Activated CD8-positive, alpha-beta T cell treated with anti-CD3 and anti-CD28 coated beads for 36 hours (primary cell): ENCODE measurements at regions not wholly inside any gene's neighbourhood (a gene's known extent, or its start where the extent isn't known, plus 50 kb on each side); places are given as distances from the start of the nearest gene placed in this dataset.

ENCODE experiments used
- ATAC-seq: fragments of 200-7000 bp; cut with Tn5 transposase; one replicate; pipeline ENCODE4 v1.10.0; 2021; ENCODE audit warnings: mild to moderate bottlenecking, moderate library complexity
- CTCF ChIA-PET: fragments of 350-600 bp; sonication (Branson Sonifier 250); formaldehyde crosslinking; loops from one replicate; lab custom pipeline; 2021; ENCODE audit warnings: antibody characterized with exemption; lab: Charles Lee
- POLR2A ChIA-PET: fragments of 350-600 bp; sonication (Branson Sonifier 250); formaldehyde crosslinking; loops from one replicate; lab custom pipeline; 2021; ENCODE audit warnings: antibody characterized with exemption; lab: Charles Lee
- DNase-seq: peaks from one replicate; pipeline ENCODE4 v3.0.0-alpha.2; 2020
- H3K27ac Mint-ChIP-seq: one replicate; pipeline ENCODE4 v1.8.0; 2021; ENCODE audit warnings: mild to moderate bottlenecking, mixed read lengths
- H3K27me3 Mint-ChIP-seq: one replicate; pipeline ENCODE4 v1.8.0; 2021; ENCODE audit warnings: mixed read lengths
- H3K36me3 Mint-ChIP-seq: one replicate; pipeline ENCODE4 v1.8.0; 2021; ENCODE audit warnings: low read depth, mixed read lengths
- H3K4me1 Mint-ChIP-seq: one replicate; pipeline ENCODE4 v1.8.0; 2021; ENCODE audit warnings: low read depth, mixed read lengths
- H3K4me3 Mint-ChIP-seq: one replicate; pipeline ENCODE4 v1.8.0; 2021; ENCODE audit warnings: mild to moderate bottlenecking, moderate library complexity, mixed read lengths
- H3K9me3 Mint-ChIP-seq: one replicate; pipeline ENCODE4 v1.8.0; 2021; ENCODE audit warnings: mixed read lengths
- intact Hi-C: fragments of 100-400 bp; cut with micrococcal nuclease; formaldehyde crosslinking; loops from one replicate; pipeline ENCODE4 v1.10.0; 2022
- TF ChIP-seq, protein P1 (sequence below): fragments of 200-600 bp; IDR thresholded peaks from one replicate; pipeline ENCODE4 v1.8.0; 2022; ENCODE audit warnings: antibody characterized with exemption, mild to moderate bottlenecking

DNA sequence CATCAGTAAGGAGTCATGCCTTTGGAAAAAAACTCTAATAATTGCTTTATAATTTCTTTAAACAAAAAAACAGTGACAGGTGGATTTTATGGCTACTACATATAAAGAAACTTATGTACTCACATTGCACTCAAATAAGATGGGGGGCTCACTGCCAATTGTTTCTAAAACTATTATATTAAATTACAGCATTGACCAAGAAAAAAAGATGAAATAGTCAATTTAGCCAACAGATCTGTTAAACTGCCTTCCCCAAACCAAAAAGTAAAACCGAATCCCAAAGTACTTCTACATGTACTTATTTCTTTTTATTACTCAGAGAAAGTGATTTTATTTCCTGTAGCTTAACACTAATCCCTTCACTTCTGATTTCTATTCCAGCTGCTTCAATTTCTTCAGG, 716.8 kb upstream of the SLITRK5 start:
- ChIA-PET CTCF (no interaction called here), POLR2A (no interaction called here)
- ATAC-seq (no peak), DNase-seq (no peak)
- intact Hi-C loops: no loop called here
- Mint-ChIP-seq H3K27me3 (no peaks in the 10 kb centered on the region), H3K9me3 (peaks cover 3% of the 10 kb centered on the region), H3K4me1 (no peaks in the 10 kb centered on the region), H3K4me3 (no peak overlapping the region), H3K36me3 (no peaks in the 10 kb centered on the region), H3K27ac (no peak overlapping the region)
- TF ChIP-seq, protein P1, sequence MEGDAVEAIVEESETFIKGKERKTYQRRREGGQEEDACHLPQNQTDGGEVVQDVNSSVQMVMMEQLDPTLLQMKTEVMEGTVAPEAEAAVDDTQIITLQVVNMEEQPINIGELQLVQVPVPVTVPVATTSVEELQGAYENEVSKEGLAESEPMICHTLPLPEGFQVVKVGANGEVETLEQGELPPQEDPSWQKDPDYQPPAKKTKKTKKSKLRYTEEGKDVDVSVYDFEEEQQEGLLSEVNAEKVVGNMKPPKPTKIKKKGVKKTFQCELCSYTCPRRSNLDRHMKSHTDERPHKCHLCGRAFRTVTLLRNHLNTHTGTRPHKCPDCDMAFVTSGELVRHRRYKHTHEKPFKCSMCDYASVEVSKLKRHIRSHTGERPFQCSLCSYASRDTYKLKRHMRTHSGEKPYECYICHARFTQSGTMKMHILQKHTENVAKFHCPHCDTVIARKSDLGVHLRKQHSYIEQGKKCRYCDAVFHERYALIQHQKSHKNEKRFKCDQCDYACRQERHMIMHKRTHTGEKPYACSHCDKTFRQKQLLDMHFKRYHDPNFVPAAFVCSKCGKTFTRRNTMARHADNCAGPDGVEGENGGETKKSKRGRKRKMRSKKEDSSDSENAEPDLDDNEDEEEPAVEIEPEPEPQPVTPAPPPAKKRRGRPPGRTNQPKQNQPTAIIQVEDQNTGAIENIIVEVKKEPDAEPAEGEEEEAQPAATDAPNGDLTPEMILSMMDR: no peak

DNA sequence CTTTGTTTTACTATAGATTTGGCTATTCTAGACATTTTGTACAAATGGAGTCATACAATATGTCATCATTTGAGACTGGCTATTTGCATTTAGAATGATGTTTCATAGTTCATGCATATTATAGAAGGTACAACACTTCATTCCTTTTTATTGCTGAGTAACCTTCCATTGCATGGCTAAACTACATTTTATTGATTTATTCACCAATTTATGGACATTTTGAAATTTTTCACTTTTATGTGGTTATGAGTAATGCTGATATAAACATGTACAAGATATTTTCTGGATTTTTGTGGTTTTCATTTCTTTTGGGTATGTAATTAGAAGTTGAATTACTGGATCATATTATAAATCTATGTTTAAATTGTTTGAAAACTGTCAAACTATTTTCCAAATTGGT, 710.3 kb upstream of the SLITRK5 start:
- TF ChIP-seq, protein P1: no peak
- no peak overlapping the region for H3K4me3 Mint-ChIP-seq
- H3K9me3 Mint-ChIP-seq: peaks cover 3% of the 10 kb centered on the region
- ATAC-seq (no peak), DNase-seq (no peak)
- H3K27me3 Mint-ChIP-seq: no peaks in the 10 kb centered on the region
- no peaks in the 10 kb centered on the region for H3K36me3 Mint-ChIP-seq
- no peak overlapping the region for H3K27ac Mint-ChIP-seq
- intact Hi-C loops: no loop called here
- ChIA-PET CTCF (no interaction called here), POLR2A (no interaction called here)
- H3K4me1 Mint-ChIP-seq: no peaks in the 10 kb centered on the region

DNA sequence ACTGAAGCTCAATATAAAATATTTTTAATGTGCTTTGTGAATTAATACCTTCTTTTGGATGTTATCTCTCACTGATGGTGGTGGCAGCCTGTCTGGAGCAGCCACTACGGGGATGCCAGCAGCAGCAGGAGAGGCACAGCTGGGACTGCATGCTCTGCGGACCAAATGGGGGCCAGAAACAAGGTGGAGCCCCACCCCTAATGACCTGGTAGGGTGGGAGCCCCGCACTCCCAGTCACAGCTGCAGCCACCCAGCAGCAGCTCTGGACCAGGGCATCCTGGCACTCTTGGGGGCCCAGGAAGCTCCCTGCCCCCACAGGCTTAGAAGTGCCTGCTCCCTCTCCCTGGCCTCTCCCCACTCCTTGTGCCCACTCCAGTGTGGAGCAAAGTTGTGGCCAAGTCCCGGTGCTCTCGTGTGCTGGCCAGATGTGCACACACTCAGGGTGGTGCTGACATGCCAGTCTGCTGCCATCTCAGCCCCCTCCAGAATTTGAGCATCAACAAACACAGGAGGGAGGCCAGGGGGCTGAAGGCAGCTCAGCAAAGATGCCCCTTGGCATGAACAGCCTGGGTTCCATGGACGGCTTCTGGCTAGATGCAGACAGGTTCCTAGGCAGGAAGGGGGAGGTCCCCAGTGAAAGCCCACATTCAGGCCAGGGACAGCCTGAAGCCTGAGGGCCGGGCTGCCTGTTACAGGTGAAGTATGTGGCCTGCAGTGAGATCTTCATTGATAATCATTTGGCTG, 696.7 kb upstream of the SLITRK5 start:
- Mint-ChIP-seq H3K27ac (no peak overlapping the region), H3K27me3 (no peaks in the 10 kb centered on the region), H3K4me3 (no peak overlapping the region), H3K9me3 (peaks cover 3% of the 10 kb centered on the region), H3K36me3 (no peaks in the 10 kb centered on the region), H3K4me1 (no peaks in the 10 kb centered on the region)
- TF ChIP-seq, protein P1: no peak
- intact Hi-C loops: no loop called here
- ChIA-PET CTCF (no interaction called here), POLR2A (no interaction called here)
- ATAC-seq: no peak
- no peak for DNase-seq

DNA sequence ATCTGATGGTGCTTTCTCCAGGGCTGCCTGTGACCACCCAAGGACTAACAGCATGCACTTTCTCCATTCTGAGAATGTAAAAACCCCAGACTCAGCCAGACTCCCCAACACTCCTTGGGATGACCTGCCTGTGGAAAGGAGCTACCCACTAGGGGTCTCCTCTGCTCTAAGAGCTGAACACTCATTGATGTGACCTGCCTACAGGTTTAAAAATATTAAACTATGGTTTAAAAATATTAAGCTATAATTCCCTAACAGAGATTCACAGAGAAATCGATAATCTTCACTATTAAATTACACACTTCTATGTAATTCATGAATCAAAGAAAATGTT, 696.2 kb upstream of the SLITRK5 start:
- no peak for DNase-seq
- CTCF ChIA-PET: no interaction called here
- Mint-ChIP-seq H3K27ac (no peak overlapping the region), H3K9me3 (peaks cover 3% of the 10 kb centered on the region), H3K36me3 (no peaks in the 10 kb centered on the region), H3K27me3 (no peaks in the 10 kb centered on the region), H3K4me3 (no peak overlapping the region), H3K4me1 (no peaks in the 10 kb centered on the region)
- no peak for ATAC-seq
- TF ChIP-seq, protein P1: no peak
- POLR2A ChIA-PET: no interaction called here
- intact Hi-C loops: no loop called here

DNA sequence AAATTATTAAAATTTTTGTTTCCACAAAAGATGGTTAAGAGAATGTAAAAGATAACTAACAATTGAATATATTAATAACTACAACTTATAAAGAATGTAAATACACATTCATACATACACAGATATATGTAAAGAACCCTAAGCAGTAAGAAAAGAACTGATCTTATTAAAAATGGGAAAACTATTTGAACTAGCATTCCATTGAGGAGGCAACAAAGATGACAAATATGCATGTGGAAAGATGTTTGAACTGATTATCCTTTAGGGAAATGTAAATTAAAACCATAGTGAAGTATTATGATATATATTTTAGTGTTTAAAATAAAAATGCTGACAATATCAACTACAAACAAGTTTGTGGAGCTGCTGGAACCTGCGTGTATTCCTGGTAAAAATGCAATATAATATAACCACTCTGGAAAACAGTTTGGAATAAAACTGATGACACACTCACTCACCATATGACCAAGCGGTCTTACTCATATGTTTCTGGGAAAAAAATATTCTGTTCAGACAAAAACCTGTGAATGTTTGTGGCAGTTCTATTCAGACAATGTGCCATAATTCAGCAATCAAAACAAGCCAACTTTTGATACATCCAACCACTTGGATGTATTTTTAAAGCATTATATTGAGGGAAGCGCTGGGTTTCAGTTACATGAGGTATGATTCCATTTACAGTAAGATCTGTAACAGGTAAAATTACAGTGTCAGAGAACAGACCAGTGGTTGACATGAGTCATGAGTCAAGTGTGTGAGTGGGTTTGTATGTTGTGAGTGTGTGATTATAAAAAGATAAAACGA, 694.4 kb upstream of the SLITRK5 start:
- intact Hi-C loops: no loop called here
- no peaks in the 10 kb centered on the region for H3K27me3 Mint-ChIP-seq
- no peak overlapping the region for H3K27ac Mint-ChIP-seq
- ATAC-seq (no peak), DNase-seq (no peak)
- CTCF ChIA-PET: no interaction called here
- H3K4me1 Mint-ChIP-seq: no peaks in the 10 kb centered on the region
- POLR2A ChIA-PET: no interaction called here
- TF ChIP-seq, protein P1: no peak
- H3K36me3 Mint-ChIP-seq: no peaks in the 10 kb centered on the region
- H3K9me3 Mint-ChIP-seq: peaks cover 3% of the 10 kb centered on the region
- no peak overlapping the region for H3K4me3 Mint-ChIP-seq
